ENCODE measurements at regions not wholly inside any gene's neighbourhood (a gene's known extent, or its start where the extent isn't known, plus 50 kb on each side); places are given as distances from the start of the nearest gene placed in this dataset.

GRCh38 chr2:120785228-120785966, 49.7 kb downstream of the GLI2 start:
- DNase-seq (ENCODE audit: low read depth, low spot score) (no peak), ATAC-seq (no peak)
- BruUV-seq (replicated peaks), result no TSS peak
- Histone ChIP-seq H3K79me2 (ENCODE audit: insufficient read depth, low read length) (no peaks in the 10 kb centered on the region), H3K27me3 (ENCODE audit: insufficient read depth, low read length) (no peaks in the 10 kb centered on the region), H3K4me1 (ENCODE audit: control insufficient read depth in 1 of 2, insufficient read depth in 2 of 2, low read length in 2 of 2) (peaks cover 6 to 20% of the 10 kb centered on the region in 2 experiments; a peak in 3 of 4 replicates), H3K9me2 (ENCODE audit: insufficient read depth) (no peaks in the 10 kb centered on the region), H3K9me3 (ENCODE audit: control insufficient read depth in 1 of 2, insufficient read depth in 1 of 2, low read depth in 1 of 2, low read length in 2 of 2) (no peaks in the 10 kb centered on the region), H3K36me3 (ENCODE audit: control insufficient read depth in 1 of 2, insufficient read depth in 2 of 2, low read length in 2 of 2) (no peaks in the 10 kb centered on the region), H3K4me3 (replicated peaks in 1 of 2; ENCODE audit: low read depth in 1 of 2, low read length in 2 of 2) (no peak overlapping the region), H2AFZ (ENCODE audit: low read depth, low read length, poor library complexity, severe bottlenecking) (no peak overlapping the region), H3K4me2 (ENCODE audit: low read length) (no peak overlapping the region), H3K9ac (ENCODE audit: low read length) (no peak overlapping the region), H3K27ac (ENCODE audit: low read depth, low read length) (no peak overlapping the region), H4K20me1 (ENCODE audit: insufficient read depth) (no peaks in the 10 kb centered on the region)
- RAD21 ChIA-PET (ENCODE audit: low non-redundant PET in 1 of 2, low total read pairs in 2 of 2, uncharacterized antibody in 2 of 2, unreplicated experiment in 2 of 2), result no interaction called here
- CTCF ChIA-PET, result no interaction called here
- POLR2A ChIA-PET, result no interaction called here
- TF ChIP-seq ATF3 (IDR thresholded peaks at IDR 0.05), result no peak
- TF ChIP-seq ZNF274 (IDR thresholded peaks at IDR 0.05; ENCODE audit: low read depth, low read length), result no peak
- TF ChIP-seq EZH2phosphoT487 (IDR thresholded peaks at IDR 0.05; ENCODE audit: borderline replicate concordance), result no peak
- no peak for TF ChIP-seq POLR2A (IDR thresholded peaks at IDR 0.05; ENCODE audit: borderline replicate concordance, extremely low read depth, insufficient read depth, insufficient read length)
- TF ChIP-seq CBX3 (IDR thresholded peaks at IDR 0.05; ENCODE audit: low read depth), result no peak
- TF ChIP-seq TCF7L2 (IDR thresholded peaks at IDR 0.05; ENCODE audit: borderline replicate concordance, extremely low read depth, insufficient read depth, insufficient read length), result no peak
- TF ChIP-seq POLR2AphosphoS5 (IDR thresholded peaks at IDR 0.05; ENCODE audit: low read depth, low read length), result no peak
- TF ChIP-seq REST (IDR thresholded peaks at IDR 0.05; ENCODE audit: low read depth), result no peak
- TF ChIP-seq ELF1 (IDR thresholded peaks at IDR 0.05; ENCODE audit: borderline replicate concordance, low read depth), result no peak
- TF ChIP-seq MAX (IDR thresholded peaks at IDR 0.05), result no peak
- TF ChIP-seq RAD21 (IDR thresholded peaks at IDR 0.05; ENCODE audit: low read depth), result no peak
- TF ChIP-seq CEBPB (IDR thresholded peaks at IDR 0.05; ENCODE audit: low read depth), result no peak
- no peak for TF ChIP-seq ZFX (IDR thresholded peaks at IDR 0.05)
- TF ChIP-seq SP1 (IDR thresholded peaks at IDR 0.05; ENCODE audit: low read depth), result no peak
- no peak for TF ChIP-seq EZH2 (IDR thresholded peaks at IDR 0.05)
- TF ChIP-seq YY1 (IDR thresholded peaks at IDR 0.05; ENCODE audit: extremely low read depth, insufficient replicate concordance, low read depth, low read length), result no peak
- TF ChIP-seq CTCF (IDR thresholded peaks at IDR 0.05 in 2 of 3, conservative IDR thresholded peaks at IDR 0.05 in 1 of 3; ENCODE audit: borderline replicate concordance in 1 of 3, insufficient read depth in 1 of 3, low read depth in 2 of 3, low read length in 2 of 3), result no peak
- intact Hi-C loops (cut with micrococcal nuclease), result no loop called here
